ENCODE measurements at regions not wholly inside any gene's neighbourhood (a gene's known extent, or its start where the extent isn't known, plus 50 kb on each side); places are given as distances from the start of the nearest gene placed in this dataset.

- TF ChIP-seq CTCF (IDR thresholded peaks at IDR 0.05) (no peak), POLR2A (IDR thresholded peaks at IDR 0.05) (no peak)
Observed at GRCh38 chr1:10961300-10961833, 51.1 kb upstream of the TARDBP start.
